HG02763 (cell line): ENCODE measurements at regions not wholly inside any gene's neighbourhood (a gene's known extent, or its start where the extent isn't known, plus 50 kb on each side); places are given as distances from the start of the nearest gene placed in this dataset.
"Not testable (repeated sequence)": the region's sequence is repeated elsewhere in the genome, so short reads cannot be mapped to it uniquely, and the experiment has no call there.

Experiments used
- ATAC-seq: cut with Tn5 transposase; IDR thresholded peaks from one replicate; pipeline ENCODE4 v1.9.1; 2021; ENCODE audit warnings: mild to moderate bottlenecking, moderate library complexity; ENCODE audit not compliant: unreplicated experiment

GRCh38 chr4:125262502-125262901 is 52.3 kb upstream of the FAT4 start:
- no peak for ATAC-seq

DNA sequence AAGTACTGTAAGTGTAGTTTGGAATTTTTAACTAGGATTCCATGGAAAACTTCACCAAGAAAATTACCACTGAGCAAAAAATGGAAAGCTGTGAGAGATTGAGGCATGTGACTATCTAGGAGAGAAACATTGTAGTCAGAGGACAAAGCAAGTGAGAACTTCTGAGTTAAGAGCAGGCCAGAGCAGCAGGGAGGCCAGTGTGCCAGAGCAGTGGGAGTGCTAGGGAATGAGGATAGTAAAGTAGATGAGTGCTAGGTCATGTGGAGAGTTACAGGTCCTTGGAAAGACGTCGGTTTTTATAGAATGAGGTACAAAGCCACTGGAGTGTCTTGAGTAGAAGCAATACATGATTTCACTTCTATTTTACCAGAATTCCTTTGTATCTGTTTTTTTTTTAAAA is 52.7 kb upstream of the FAT4 start:
- ATAC-seq: no peak

DNA sequence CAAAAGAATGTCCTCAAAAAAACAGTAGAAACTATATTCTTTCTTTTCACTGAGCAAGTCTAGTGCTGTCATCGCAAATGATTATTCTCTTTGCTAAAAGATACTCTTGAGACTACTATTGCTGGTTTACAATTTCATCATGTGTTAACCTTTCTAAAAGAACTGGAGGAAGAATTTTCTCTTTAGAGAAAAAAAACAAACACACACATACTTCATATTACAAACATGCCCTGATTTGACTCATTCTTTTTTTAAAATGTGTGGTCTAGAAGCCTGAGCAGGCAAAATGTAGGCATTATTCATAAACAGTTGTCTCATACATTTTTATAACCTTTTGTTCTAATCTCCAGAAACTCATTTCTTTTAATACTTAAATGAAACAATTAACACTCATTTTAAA is 60.6 kb upstream of the FAT4 start:
- ATAC-seq: no peak

GRCh38 chr4:125244848-125245450 is 69.8 kb upstream of the FAT4 start:
- ATAC-seq: no peak

DNA sequence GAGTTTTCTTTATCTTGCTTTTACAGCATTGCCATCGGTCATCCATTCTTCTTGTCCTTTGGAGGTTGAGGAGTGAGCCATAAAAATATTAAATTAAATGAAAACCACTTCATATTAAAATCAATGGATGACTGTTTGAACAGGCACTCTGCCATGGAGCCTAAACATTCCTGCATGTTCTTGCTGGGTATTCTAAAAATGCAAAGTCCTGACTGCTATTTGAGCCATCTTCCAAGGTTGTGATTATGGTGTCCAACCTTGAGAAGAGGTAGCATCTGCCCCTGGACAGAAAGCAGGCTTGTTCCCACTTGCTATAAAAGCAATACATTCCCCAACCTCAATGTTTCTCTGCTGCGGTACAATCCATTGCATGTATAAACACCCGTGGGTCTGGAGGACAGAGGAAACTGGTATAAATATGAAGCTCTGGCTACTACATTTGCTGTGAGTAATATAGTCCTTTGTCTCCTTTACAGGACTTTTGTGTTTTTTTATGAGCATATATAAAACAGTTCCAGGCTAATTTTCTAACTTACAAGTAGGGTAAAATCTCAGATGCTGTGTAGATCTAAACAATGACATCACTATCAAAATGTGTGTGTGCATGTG is 70.9 kb upstream of the FAT4 start:
- no peak for ATAC-seq

- ATAC-seq: no peak
Measured at GRCh38 chr4:125235971-125236370, 78.8 kb upstream of the FAT4 start.

DNA sequence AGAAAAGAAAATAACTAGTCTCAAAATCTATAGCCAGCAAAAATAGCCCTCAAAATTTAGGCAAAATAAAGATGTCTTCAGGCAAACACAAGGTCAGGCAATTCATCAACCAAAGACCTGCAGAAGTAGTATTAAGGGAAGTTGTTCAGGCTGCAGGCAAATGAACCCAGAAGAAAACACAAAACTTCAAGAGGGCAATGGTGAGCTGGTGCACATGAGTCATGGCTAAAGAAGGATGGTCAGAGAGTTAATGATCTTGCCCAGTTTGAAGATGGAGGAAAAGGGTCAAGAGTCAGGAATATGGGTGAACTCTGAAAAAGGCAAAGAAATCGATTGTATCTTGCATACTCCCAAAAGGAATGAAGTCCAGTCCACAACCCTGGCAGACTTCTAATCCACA is 83.1 kb upstream of the FAT4 start:
- ATAC-seq: no peak

DNA sequence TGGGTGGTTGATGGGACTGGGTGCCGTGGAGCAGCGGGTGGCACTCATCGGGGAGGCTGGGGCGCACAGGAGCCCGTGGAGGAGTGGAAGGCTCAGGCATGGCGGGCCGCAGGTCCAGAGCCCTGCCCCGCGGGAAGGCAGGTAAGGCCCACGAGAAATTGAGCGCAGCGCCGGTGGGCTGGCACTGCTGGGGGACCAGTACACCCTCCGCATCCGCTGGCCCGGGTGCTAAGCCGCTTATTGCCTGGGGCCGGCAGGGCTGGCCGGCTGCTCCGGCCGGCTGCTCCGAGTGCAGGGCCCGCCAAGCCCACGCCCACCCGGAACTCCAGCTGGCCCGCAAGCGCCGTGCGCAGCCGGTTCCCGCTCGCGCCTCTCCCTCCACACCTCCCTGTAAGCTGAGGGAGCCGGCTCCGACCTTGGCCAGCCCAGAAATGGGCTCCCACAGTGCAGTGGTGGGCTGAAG is 85.1 kb upstream of the FAT4 start:
- ATAC-seq: no peak

- no peak for ATAC-seq
Measured at GRCh38 chr4:125225806-125226205, 88.9 kb upstream of the FAT4 start.

DNA sequence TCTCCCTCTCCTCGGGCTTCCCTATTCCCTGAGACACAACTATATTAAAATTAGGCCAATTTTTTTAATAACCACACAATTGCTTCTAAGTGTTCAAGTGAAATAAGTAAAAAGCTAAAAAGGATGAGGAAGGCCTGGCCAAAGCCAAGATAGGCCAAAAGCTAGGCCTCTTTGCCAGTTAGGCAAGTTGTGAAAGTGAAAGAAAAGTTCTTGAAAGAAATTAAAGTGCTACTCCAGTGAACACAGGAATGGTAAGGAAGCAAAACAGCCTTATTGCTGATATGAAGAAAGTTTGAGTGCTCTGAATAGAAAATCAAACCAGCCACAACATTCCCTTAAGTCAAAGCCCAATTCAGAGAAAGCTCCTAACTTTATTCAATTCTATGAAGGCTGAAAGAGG is 114.2 kb upstream of the FAT4 start:
- no peak for ATAC-seq

GRCh38 chr4:125198916-125199315 is 115.8 kb upstream of the FAT4 start:
- no peak for ATAC-seq

GRCh38 chr4:125191874-125192459 is 122.8 kb upstream of the FAT4 start:
- not testable (repeated sequence) for ATAC-seq

- no peak for ATAC-seq
Measured at GRCh38 chr4:125191232-125191631, 123.5 kb upstream of the FAT4 start.

DNA sequence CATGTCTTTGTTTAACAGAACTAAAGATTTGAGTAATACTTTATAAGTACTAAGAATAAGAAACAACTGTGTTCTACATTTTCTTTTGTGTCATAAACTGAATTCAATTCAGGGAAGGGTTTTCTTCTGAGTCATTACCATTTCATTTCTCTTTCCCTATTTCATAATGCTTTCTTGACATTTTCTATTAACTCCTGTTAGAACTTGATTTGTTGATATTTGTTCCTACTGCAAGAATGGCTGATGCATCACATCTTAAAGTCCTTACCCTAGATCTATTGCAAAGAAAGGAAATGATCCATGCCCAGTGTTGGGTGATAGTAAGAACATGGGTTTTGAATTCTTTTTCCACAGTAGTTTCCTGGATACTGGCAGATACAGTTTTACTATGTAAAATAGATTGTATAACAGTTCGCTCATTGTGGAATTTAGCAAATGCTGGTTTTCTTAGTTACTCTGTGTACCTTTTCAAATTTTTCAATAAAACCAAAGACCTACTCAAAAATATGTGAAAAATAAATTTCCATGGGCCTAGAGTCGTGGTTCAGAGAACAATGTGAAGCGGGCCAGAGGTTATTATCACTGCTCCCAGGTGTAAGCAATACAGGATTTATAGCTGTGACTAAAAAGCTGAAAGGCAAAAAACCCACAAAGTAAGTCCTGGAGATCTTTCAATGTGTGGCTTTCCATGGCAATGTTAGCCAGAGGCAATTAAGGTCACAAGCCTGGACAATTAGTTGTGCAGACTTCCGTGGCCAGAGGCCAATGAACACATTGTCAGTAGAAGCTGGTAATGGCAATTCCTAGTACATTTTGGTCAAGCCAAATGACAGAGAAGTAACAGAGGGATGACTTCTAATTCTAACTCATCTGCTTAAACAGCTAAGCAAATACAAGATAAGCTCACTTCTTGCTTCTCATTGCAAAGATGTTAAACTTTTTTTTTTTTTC is 127.3 kb upstream of the FAT4 start:
- no peak for ATAC-seq

GRCh38 chr4:125184116-125184515 is 130.6 kb upstream of the FAT4 start:
- no peak for ATAC-seq

GRCh38 chr4:125181804-125182203 is 133.0 kb upstream of the FAT4 start:
- no peak for ATAC-seq

- ATAC-seq: no peak
Measured at GRCh38 chr4:125179727-125180126, 135.0 kb upstream of the FAT4 start.

- no peak for ATAC-seq
Measured at GRCh38 chr4:125169192-125169591, 145.6 kb upstream of the FAT4 start.

GRCh38 chr4:125168531-125168930 is 146.2 kb upstream of the FAT4 start:
- ATAC-seq: no peak

DNA sequence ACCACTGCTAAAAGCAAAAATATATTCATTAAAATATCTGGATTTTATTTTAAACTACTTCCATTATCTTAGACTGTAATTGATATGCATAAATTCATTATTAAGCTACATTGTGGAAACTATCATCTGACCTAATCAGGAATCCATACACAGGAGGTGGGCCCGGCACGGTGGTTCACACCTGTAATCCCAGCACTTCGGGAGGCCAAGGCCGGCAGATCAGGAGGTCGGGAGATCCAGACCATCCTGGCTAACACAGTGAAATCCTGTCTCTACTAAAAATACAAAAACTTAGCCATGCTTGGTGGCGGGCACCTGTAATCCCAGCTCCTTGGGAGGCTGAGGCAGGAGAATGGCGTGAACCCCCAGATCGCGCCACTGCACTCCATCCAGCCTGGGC is 148.7 kb upstream of the FAT4 start:
- ATAC-seq: not testable (repeated sequence)

GRCh38 chr4:125159001-125159400 is 155.8 kb upstream of the FAT4 start:
- no peak for ATAC-seq
